ENCODE measurements at regions not wholly inside any gene's neighbourhood (a gene's known extent, or its start where the extent isn't known, plus 50 kb on each side); places are given as distances from the start of the nearest gene placed in this dataset.

- DNase-seq (ENCODE audit: low read depth) = no peak
- no peak for TF ChIP-seq CTCF (conservative IDR thresholded peaks at IDR 0.05; ENCODE audit: control insufficient read depth, insufficient read depth, low read depth, low read length)
- H3K4me3 ChIP-seq (ENCODE audit: control insufficient read depth, low read depth, low read length) = no peak overlapping the region
Measured at GRCh38 chr2:142445551-142446072, 314.8 kb upstream of the LRP1B start.

GRCh38 chr2:142445023-142445422, 314.2 kb upstream of the LRP1B start:
- no peak for TF ChIP-seq CTCF (conservative IDR thresholded peaks at IDR 0.05; ENCODE audit: control insufficient read depth, insufficient read depth, low read depth, low read length)
- DNase-seq (ENCODE audit: low read depth) = no peak
- H3K4me3 ChIP-seq (ENCODE audit: control insufficient read depth, low read depth, low read length) = no peak overlapping the region

GRCh38 chr2:142435847-142436246, 305.0 kb upstream of the LRP1B start:
- TF ChIP-seq CTCF (conservative IDR thresholded peaks at IDR 0.05; ENCODE audit: control insufficient read depth, insufficient read depth, low read depth, low read length) = no peak
- DNase-seq (ENCODE audit: low read depth) = no peak
- no peak overlapping the region for H3K4me3 ChIP-seq (ENCODE audit: control insufficient read depth, low read depth, low read length)

GRCh38 chr2:142426064-142426463, 295.2 kb upstream of the LRP1B start:
- no peak for TF ChIP-seq CTCF (conservative IDR thresholded peaks at IDR 0.05; ENCODE audit: control insufficient read depth, insufficient read depth, low read depth, low read length)
- no peak overlapping the region for H3K4me3 ChIP-seq (ENCODE audit: control insufficient read depth, low read depth, low read length)
- DNase-seq (ENCODE audit: low read depth) = no peak

GRCh38 chr2:142425551-142425950, 294.7 kb upstream of the LRP1B start:
- no peak for TF ChIP-seq CTCF (conservative IDR thresholded peaks at IDR 0.05; ENCODE audit: control insufficient read depth, insufficient read depth, low read depth, low read length)
- H3K4me3 ChIP-seq (ENCODE audit: control insufficient read depth, low read depth, low read length) = no peak overlapping the region

GRCh38 chr2:142423603-142424002, 292.8 kb upstream of the LRP1B start:
- no peak for DNase-seq (ENCODE audit: low read depth)
- TF ChIP-seq CTCF (conservative IDR thresholded peaks at IDR 0.05; ENCODE audit: control insufficient read depth, insufficient read depth, low read depth, low read length) = no peak
- no peak overlapping the region for H3K4me3 ChIP-seq (ENCODE audit: control insufficient read depth, low read depth, low read length)

More at GRCh38 chr2:142425551-142425950, 294.7 kb upstream of the LRP1B start:
- no peak for DNase-seq (ENCODE audit: low read depth)

GRCh38 chr2:142422769-142423168, 292.0 kb upstream of the LRP1B start:
- H3K4me3 ChIP-seq (ENCODE audit: control insufficient read depth, low read depth, low read length) = no peak overlapping the region
- TF ChIP-seq CTCF (conservative IDR thresholded peaks at IDR 0.05; ENCODE audit: control insufficient read depth, insufficient read depth, low read depth, low read length) = no peak
- DNase-seq (ENCODE audit: low read depth) = no peak
